OCI-LY1 (cell line): ENCODE measurements at regions not wholly inside any gene's neighbourhood (a gene's known extent, or its start where the extent isn't known, plus 50 kb on each side); places are given as distances from the start of the nearest gene placed in this dataset.

Experiments
- H2AFZ ChIP-seq: fragments of 200-600 bp; sonication (generic), shearing (Covaris generic); 2 replicates; pipeline ENCODE4 v1.6.0; 2014; ENCODE audit warnings: antibody characterized with exemption, mild to moderate bottlenecking, low read length
- H3F3A ChIP-seq: fragments of 200-600 bp; sonication (generic), shearing (Covaris generic); 2 replicates; pipeline ENCODE4 v1.6.0; 2014; ENCODE audit warnings: mild to moderate bottlenecking, antibody characterized with exemption, low read length, moderate library complexity; ENCODE audit not compliant: insufficient read depth
- H3K27ac ChIP-seq: fragments of 200-600 bp; sonication (generic); 2 replicates; pipeline ENCODE4 v1.5.1; 2014; ENCODE audit warnings: low read length, mixed run types, mild to moderate bottlenecking, low read depth; ENCODE audit not compliant: poor library complexity, severe bottlenecking
- H3K27me3 ChIP-seq: fragments of 200-600 bp; sonication (generic); 2 replicates; pipeline ENCODE4 v1.6.0; 2014; ENCODE audit warnings: antibody characterized with exemption, mild to moderate bottlenecking, low read length, moderate library complexity; ENCODE audit not compliant: insufficient read depth
- H3K36me3 ChIP-seq: fragments of 200-600 bp; sonication (generic); 2 replicates; pipeline ENCODE4 v1.6.1; 2014; ENCODE audit warnings: mild to moderate bottlenecking, antibody characterized with exemption, low read length, moderate library complexity, mixed read lengths; ENCODE audit not compliant: insufficient read depth
- H3K4me1 ChIP-seq: fragments of 200-600 bp; sonication (generic); 2 replicates; pipeline ENCODE4 v1.5.1; 2014; ENCODE audit warnings: mild to moderate bottlenecking, low read length, moderate library complexity; ENCODE audit not compliant: insufficient read depth, severe bottlenecking
- H3K4me2 ChIP-seq: fragments of 200-600 bp; sonication (generic), shearing (Covaris generic); 2 replicates; pipeline ENCODE4 v1.6.1; 2014; ENCODE audit warnings: low read length
- H3K4me3 ChIP-seq: fragments of 200-600 bp; sonication (generic); 2 replicates; pipeline ENCODE4 v1.5.1; 2014; ENCODE audit warnings: low read length, low read depth, mild to moderate bottlenecking, mixed read lengths; ENCODE audit not compliant: poor library complexity, severe bottlenecking
- H3K79me2 ChIP-seq: fragments of 200-600 bp; shearing (Covaris generic); 2 replicates; pipeline ENCODE4 v1.6.1; 2016; ENCODE audit warnings: mixed run types, low read length, mixed read lengths; ENCODE audit not compliant: insufficient read depth
- H3K9ac ChIP-seq: fragments of 200-600 bp; sonication (generic), shearing (Covaris generic); 2 replicates; pipeline ENCODE4 v1.6.1; 2014; ENCODE audit warnings: mild to moderate bottlenecking, low read length, mixed read lengths
- H3K9me2 ChIP-seq: fragments of 200-600 bp; sonication (generic), shearing (Covaris generic); 2 replicates; pipeline ENCODE4 v1.6.1; 2014; ENCODE audit warnings: low read depth, mild to moderate bottlenecking, low read length, mixed read lengths
- H3K9me3 ChIP-seq: fragments of 200-600 bp; shearing (Covaris generic); 2 replicates; pipeline ENCODE4 v1.6.1; 2014; ENCODE audit warnings: low read length, mixed read lengths
- H4K20me1 ChIP-seq: fragments of 200-600 bp; sonication (generic), shearing (Covaris generic); 2 replicates; pipeline ENCODE4 v1.6.0; 2016; ENCODE audit warnings: mild to moderate bottlenecking, low read length; ENCODE audit not compliant: insufficient read depth
- CTCF ChIP-seq: fragments of 200-600 bp; sonication (generic), shearing (Covaris generic); IDR thresholded peaks from 2 replicates; pipeline ENCODE4 v1.5.1; 2017; ENCODE audit warnings: mild to moderate bottlenecking, antibody characterized with exemption, low read length, moderate library complexity, mixed read lengths
- EZH2 ChIP-seq: fragments of 200-600 bp; sonication (generic), shearing (Covaris generic); IDR thresholded peaks from 2 replicates; pipeline ENCODE4 v1.8.0; 2017; ENCODE audit warnings: borderline replicate concordance, mixed run types, mild to moderate bottlenecking, antibody characterized with exemption, low read length, moderate library complexity, mixed read lengths

- no peak overlapping the region for H3K4me3 ChIP-seq
- H3K79me2 ChIP-seq: no peaks in the 10 kb centered on the region
- TF ChIP-seq CTCF (no peak), EZH2 (no peak)
- no peaks in the 10 kb centered on the region for H3K36me3 ChIP-seq
- no peaks in the 10 kb centered on the region for H3K27me3 ChIP-seq
- no peaks in the 10 kb centered on the region for H3F3A ChIP-seq
- no peak overlapping the region for H3K4me2 ChIP-seq
- no peak overlapping the region for H2AFZ ChIP-seq
- H3K9ac ChIP-seq: no peak overlapping the region
- no peaks in the 10 kb centered on the region for H4K20me1 ChIP-seq
- H3K27ac ChIP-seq: no peak overlapping the region
- H3K4me1 ChIP-seq: no peaks in the 10 kb centered on the region
- H3K9me3 ChIP-seq: no peaks in the 10 kb centered on the region
- no peaks in the 10 kb centered on the region for H3K9me2 ChIP-seq
Observed at GRCh38 chr3:151979906-151980305, 106.5 kb downstream of the SUCNR1 start.

DNA sequence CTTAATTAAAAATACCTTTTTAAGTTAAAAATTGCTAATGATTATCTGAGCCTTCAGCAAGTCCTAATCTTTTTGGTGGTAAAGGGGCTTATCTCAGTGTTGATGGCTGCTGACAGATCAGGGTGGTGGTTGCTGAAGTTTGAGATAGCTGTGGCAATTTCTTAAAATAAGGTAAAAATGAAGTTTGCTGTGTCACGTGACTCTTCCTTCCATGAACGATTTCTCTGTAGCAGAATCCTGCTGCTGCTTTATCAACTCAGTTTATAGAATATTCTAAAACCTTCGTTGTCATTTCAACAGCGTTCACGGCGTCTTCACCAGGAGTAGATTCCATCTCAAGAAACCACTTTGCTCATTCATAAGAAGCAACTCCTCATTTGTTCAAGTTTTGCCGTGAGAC, 110.1 kb downstream of the SUCNR1 start:
- Histone ChIP-seq H2AFZ (no peak overlapping the region), H3K27ac (no peak overlapping the region), H3F3A (no peaks in the 10 kb centered on the region), H3K4me3 (no peak overlapping the region), H3K9me3 (no peaks in the 10 kb centered on the region), H3K9ac (no peak overlapping the region), H3K27me3 (no peaks in the 10 kb centered on the region), H3K36me3 (no peaks in the 10 kb centered on the region), H3K9me2 (no peaks in the 10 kb centered on the region), H3K4me1 (no peaks in the 10 kb centered on the region), H3K4me2 (no peak overlapping the region), H3K79me2 (no peaks in the 10 kb centered on the region), H4K20me1 (no peaks in the 10 kb centered on the region)
- TF ChIP-seq CTCF: no peak
- TF ChIP-seq EZH2: no peak

- no peak overlapping the region for H3K4me2 ChIP-seq
- H3K9me2 ChIP-seq: no peaks in the 10 kb centered on the region
- TF ChIP-seq CTCF (no peak), EZH2 (no peak)
- no peaks in the 10 kb centered on the region for H3K9me3 ChIP-seq
- no peak overlapping the region for H2AFZ ChIP-seq
- no peak overlapping the region for H3K4me3 ChIP-seq
- no peaks in the 10 kb centered on the region for H3K79me2 ChIP-seq
- no peak overlapping the region for H3K27ac ChIP-seq
- no peaks in the 10 kb centered on the region for H4K20me1 ChIP-seq
- H3K27me3 ChIP-seq: no peaks in the 10 kb centered on the region
- no peaks in the 10 kb centered on the region for H3K4me1 ChIP-seq
- H3K9ac ChIP-seq: no peak overlapping the region
- no peaks in the 10 kb centered on the region for H3F3A ChIP-seq
- no peaks in the 10 kb centered on the region for H3K36me3 ChIP-seq
Observed at GRCh38 chr3:151985787-151986430, 112.5 kb downstream of the SUCNR1 start.
